Body of pancreas (tissue), 4 donors: ENCODE measurements at regions not wholly inside any gene's neighbourhood (a gene's known extent, or its start where the extent isn't known, plus 50 kb on each side); places are given as distances from the start of the nearest gene placed in this dataset.

Experiments
- ATAC-seq: fragments of 150-250 bp; one replicate; pipeline ENCODE4 v1.9.1; 2016
- DNase-seq, 4 donors: peaks; one replicate each; pipeline ENCODE4 v3.0.0-alpha.2; 2019
- H3K27ac ChIP-seq, 4 donors: fragments of 200-600 bp; sonication (generic); 1 replicate in 3 of 4; 2 replicates in 1 of 4; pipeline versions ENCODE4 v1.5.1 to v1.6.1; 2016 to 2019; ENCODE audit warnings: mild to moderate bottlenecking in 1 of 4, mixed read lengths in 1 of 4, moderate library complexity in 1 of 4
- H3K27me3 ChIP-seq, 2 donors: fragments of 200-600 bp; sonication (generic); one replicate each; pipeline ENCODE4 v1.6.0; 2016; ENCODE audit warnings: mild to moderate bottlenecking in 1 of 2
- H3K36me3 ChIP-seq, 2 donors: fragments of 200-600 bp; sonication (generic); replicated peaks in 1 of 2; 2 replicates each; pipeline ENCODE4 v1.5.1; 2016; ENCODE audit warnings: low read depth in 2 of 2; ENCODE audit not compliant: insufficient read depth in 1 of 2
- H3K4me1 ChIP-seq: fragments of 200-600 bp; sonication (generic); one replicate; pipeline ENCODE4 v1.6.0; 2016
- H3K4me3 ChIP-seq, 2 donors: fragments of 200-600 bp; sonication (generic); 1 replicate in 1 of 2; 2 replicates in 1 of 2; pipeline ENCODE4 v1.5.1; 2016 to 2019
- H3K9me3 ChIP-seq, 3 donors: fragments of 200-600 bp; sonication (generic); 1 replicate in 2 of 3; 2 replicates in 1 of 3; pipeline ENCODE4 v1.5.1; 2016
- POLR2A ChIP-seq, 3 donors: fragments of 450-650 bp; IDR thresholded peaks; one replicate each; pipeline ENCODE4 v1.6.1; 2016; ENCODE audit warnings: antibody characterized with exemption in 3 of 3, mild to moderate bottlenecking in 2 of 3
- WGBS, 2 donors: methylation state at CpG; one replicate each; pipeline ENCODE4 v1.1.5; 2017; 5-methylcytosine and 5-hydroxymethylcytosine counted together
- intact Hi-C: fragments of 100-400 bp; cut with DNase I; formaldehyde crosslinking; loops from one replicate; pipeline ENCODE4 v1.15.1; 2023
- TF ChIP-seq, protein P1 (sequence below), 7 experiments: fragments of 450-650 bp in 4 of 7; fragments of 200-600 bp in 3 of 7; sonication (generic) in 3 of 7; IDR thresholded peaks; one replicate each; pipeline ENCODE4 v1.5.1; 2016 to 2019; ENCODE audit warnings: antibody characterized with exemption in 7 of 7

DNA sequence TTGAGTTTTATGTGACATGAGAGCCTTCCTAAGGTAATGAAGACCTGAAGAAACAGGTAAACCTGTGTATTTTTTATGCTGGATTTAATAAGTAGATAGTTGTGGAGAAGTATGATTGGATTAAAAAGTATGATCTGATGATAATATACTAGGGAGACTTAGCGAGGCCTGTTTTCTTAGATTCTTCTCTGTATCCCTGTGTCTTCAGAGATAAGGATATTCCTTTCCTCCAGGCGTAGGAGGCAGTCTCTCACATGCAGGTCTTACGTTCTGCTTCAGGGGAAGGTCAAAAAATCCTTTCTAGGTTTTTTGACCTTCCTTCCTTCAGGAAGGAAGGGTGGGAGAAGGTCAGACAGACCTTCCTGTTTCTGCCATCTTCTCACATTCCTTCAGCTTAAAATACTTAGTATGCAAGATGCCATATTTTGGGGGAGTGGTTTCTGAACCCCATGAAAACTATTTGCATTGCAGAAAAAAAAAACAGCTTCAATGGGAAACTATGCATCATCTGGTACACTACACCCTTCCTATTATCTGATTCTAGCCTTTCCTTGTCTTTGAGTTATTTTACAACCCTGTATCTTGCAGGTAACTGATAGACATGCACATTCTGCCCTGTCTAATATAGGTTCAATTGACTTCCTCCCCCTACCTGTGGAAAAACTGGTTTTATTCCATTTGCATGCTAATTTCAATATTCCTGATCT is 57.3 kb upstream of the ZNF608 start:
- TF ChIP-seq, protein P1, sequence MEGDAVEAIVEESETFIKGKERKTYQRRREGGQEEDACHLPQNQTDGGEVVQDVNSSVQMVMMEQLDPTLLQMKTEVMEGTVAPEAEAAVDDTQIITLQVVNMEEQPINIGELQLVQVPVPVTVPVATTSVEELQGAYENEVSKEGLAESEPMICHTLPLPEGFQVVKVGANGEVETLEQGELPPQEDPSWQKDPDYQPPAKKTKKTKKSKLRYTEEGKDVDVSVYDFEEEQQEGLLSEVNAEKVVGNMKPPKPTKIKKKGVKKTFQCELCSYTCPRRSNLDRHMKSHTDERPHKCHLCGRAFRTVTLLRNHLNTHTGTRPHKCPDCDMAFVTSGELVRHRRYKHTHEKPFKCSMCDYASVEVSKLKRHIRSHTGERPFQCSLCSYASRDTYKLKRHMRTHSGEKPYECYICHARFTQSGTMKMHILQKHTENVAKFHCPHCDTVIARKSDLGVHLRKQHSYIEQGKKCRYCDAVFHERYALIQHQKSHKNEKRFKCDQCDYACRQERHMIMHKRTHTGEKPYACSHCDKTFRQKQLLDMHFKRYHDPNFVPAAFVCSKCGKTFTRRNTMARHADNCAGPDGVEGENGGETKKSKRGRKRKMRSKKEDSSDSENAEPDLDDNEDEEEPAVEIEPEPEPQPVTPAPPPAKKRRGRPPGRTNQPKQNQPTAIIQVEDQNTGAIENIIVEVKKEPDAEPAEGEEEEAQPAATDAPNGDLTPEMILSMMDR (IDR thresholded peaks at IDR 0.05), result no peak
- TF ChIP-seq POLR2A (IDR thresholded peaks at IDR 0.05), result no peak
- H3K4me1 ChIP-seq, result peaks cover 7% of the 10 kb centered on the region
- no peak overlapping the region for H3K27ac ChIP-seq
- ATAC-seq (no peak), DNase-seq (no peak)
- H3K9me3 ChIP-seq, result no peaks in the 10 kb centered on the region
- intact Hi-C loops, result no loop called here
- WGBS, 2 donors, result 86 to 94% methylated on average over 3 of the region's 3 CpGs
- no peak overlapping the region for H3K4me3 ChIP-seq
- no peaks in the 10 kb centered on the region for H3K27me3 ChIP-seq
- H3K36me3 ChIP-seq, result no peaks in the 10 kb centered on the region

DNA sequence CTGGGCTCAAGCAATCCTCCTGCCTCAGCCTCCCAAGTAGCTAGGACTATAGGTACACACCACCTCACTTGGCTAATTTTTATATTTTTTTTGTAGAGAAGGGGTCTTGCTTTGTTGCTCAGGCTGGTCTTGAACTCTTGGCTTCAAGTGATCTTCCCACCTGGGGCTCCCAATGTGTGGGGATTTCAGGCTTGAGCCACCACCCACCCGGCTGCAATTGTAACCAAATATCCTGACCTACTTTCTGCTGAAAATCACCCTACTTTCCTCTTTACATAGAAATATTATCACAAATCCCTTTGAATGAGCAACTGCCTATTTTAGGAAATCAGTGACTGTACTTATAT is 59.6 kb upstream of the ZNF608 start:
- no peak overlapping the region for H3K4me3 ChIP-seq
- no peaks in the 10 kb centered on the region for H3K36me3 ChIP-seq
- no peaks in the 10 kb centered on the region for H3K27me3 ChIP-seq
- no peak for TF ChIP-seq POLR2A (IDR thresholded peaks at IDR 0.05)
- TF ChIP-seq, protein P1 (IDR thresholded peaks at IDR 0.05), result no peak
- no peaks in the 10 kb centered on the region for H3K9me3 ChIP-seq
- DNase-seq (no peak), ATAC-seq (no peak)
- WGBS, 2 donors, result 62 to 76% methylated on average over 1 of the region's 1 CpG
- intact Hi-C loops, result no loop called here
- H3K4me1 ChIP-seq, result peaks cover 7% of the 10 kb centered on the region
- peak overlapping the region in 3 of 4 donors; percentile 8 to 39 (median 24) for H3K27ac ChIP-seq

DNA sequence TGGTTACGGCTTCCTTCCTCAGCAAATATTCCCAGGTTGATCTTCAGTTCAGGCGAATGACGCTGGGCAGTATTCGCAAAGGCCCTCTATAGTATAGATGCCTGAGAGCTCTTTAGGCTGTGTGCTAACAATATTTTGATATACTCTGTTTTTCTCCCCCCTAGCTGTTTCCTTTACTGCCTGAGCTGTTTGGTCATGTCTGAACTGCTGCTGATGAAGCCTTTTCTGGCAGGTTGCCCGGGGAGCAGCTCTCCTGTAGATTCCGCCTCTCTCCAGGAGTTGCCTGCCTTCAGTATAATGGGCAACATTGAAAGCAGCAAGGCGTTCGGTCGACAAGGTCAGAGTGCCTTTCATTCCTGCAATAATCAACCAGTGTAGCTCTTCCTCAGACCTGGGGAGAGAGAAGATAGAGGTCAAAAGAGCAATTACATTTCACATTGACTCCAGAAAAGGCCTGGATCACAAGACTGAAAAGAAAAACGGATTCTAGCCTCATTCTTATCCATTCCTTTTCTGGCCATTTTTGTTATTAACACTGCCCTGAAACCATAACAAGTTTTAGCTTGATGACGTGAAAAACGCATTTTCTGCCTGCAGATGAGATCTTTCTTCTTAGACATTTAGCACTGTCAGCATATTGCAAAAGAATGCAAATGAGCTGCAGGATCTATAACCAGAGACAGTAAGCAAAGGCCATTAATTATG is 60.1 kb upstream of the ZNF608 start:
- WGBS, 2 donors, result 39 to 40% methylated on average over 12 of the region's 12 CpGs
- H3K4me1 ChIP-seq, result peaks cover 7% of the 10 kb centered on the region
- DNase-seq, result peak; percentile 81 to 94 (median 90)
- no peak overlapping the region for H3K4me3 ChIP-seq
- H3K27ac ChIP-seq, result peak overlapping the region in 3 of 4 donors; percentile 8 to 39 (median 24)
- H3K36me3 ChIP-seq, result no peaks in the 10 kb centered on the region
- TF ChIP-seq, protein P1 (IDR thresholded peaks at IDR 0.05), result peak in 2 of 7 experiments; percentile 7 to 16
- TF ChIP-seq POLR2A (IDR thresholded peaks at IDR 0.05), result no peak
- intact Hi-C loops, result no loop called here
- H3K27me3 ChIP-seq, result no peaks in the 10 kb centered on the region
- peak; percentile 75 for ATAC-seq
- H3K9me3 ChIP-seq, result no peaks in the 10 kb centered on the region

DNA sequence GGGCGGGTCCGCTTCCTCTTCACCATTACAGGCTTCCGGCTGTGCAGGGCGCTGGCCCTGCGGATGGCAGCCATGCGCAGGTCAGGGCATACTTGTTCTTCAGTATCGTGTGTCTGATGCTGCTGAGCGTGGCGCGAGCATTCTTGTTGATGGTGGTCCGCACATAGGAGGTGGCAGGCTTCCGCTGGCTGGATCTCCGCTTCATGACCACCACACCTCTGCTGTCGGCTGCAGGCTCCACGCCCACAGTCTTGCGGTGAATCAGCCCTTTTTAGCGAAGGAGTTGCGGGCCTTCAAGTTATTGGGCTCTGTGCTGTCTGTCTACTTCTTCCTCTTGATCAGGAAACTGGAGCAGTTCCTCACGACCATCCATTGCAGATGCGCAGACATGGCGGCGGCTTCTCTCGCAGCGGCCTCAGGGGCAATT is 62.4 kb upstream of the ZNF608 start:
- intact Hi-C loops, result no loop called here
- no peaks in the 10 kb centered on the region for H3K27me3 ChIP-seq
- no peak for ATAC-seq
- H3K36me3 ChIP-seq, result no peaks in the 10 kb centered on the region
- TF ChIP-seq, protein P1 (IDR thresholded peaks at IDR 0.05), result no peak
- TF ChIP-seq POLR2A (IDR thresholded peaks at IDR 0.05), result no peak
- peaks cover 7% of the 10 kb centered on the region for H3K4me1 ChIP-seq
- no peaks in the 10 kb centered on the region for H3K9me3 ChIP-seq
- no peak overlapping the region for H3K27ac ChIP-seq
- no peak for DNase-seq
- H3K4me3 ChIP-seq, result no peak overlapping the region
- WGBS, 2 donors, result 95 to 96% methylated on average over 24 of the region's 24 CpGs
